ENCODE measurements at regions not wholly inside any gene's neighbourhood (a gene's known extent, or its start where the extent isn't known, plus 50 kb on each side); places are given as distances from the start of the nearest gene placed in this dataset.

DNA sequence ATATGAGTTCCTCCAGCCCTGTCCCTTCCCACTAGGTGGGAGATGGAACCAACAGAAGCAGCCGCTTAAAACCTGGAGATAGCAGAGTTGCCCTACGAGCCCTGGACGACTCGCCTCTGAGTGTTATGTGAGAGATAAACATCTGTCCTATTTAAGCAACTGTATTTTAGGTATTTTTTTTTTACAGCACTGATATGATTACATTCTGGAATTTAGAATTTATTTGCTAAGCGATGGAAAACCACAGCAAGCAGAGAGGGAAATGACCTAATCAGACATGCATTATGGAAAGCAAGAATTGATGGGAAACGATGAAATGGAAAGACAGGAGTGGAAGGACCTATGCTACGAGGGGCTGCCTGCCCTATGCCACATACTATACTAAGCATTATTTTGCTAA, 379.0 kb upstream of the IL12A start:
- TF ChIP-seq, protein P1, sequence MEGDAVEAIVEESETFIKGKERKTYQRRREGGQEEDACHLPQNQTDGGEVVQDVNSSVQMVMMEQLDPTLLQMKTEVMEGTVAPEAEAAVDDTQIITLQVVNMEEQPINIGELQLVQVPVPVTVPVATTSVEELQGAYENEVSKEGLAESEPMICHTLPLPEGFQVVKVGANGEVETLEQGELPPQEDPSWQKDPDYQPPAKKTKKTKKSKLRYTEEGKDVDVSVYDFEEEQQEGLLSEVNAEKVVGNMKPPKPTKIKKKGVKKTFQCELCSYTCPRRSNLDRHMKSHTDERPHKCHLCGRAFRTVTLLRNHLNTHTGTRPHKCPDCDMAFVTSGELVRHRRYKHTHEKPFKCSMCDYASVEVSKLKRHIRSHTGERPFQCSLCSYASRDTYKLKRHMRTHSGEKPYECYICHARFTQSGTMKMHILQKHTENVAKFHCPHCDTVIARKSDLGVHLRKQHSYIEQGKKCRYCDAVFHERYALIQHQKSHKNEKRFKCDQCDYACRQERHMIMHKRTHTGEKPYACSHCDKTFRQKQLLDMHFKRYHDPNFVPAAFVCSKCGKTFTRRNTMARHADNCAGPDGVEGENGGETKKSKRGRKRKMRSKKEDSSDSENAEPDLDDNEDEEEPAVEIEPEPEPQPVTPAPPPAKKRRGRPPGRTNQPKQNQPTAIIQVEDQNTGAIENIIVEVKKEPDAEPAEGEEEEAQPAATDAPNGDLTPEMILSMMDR (IDR thresholded peaks at IDR 0.05; ENCODE audit: insufficient read depth, low read length, poor library complexity, severe bottlenecking) = no peak
- TF ChIP-seq EZH2phosphoT487 (conservative IDR thresholded peaks at IDR 0.05; ENCODE audit: low read length) = no peak

All from SU-DHL-6 (cell line).